Activated naive CD4-positive, alpha-beta T cell treated with anti-CD3 and anti-CD28 coated beads, Interleukin-2, amount 10 ng/mL, durations not matched to agents 7 days and 5 days (primary cell): ENCODE measurements at regions not wholly inside any gene's neighbourhood (a gene's known extent, or its start where the extent isn't known, plus 50 kb on each side); places are given as distances from the start of the nearest gene placed in this dataset.

ENCODE experiments used
- CTCF ChIA-PET: fragments of 350-600 bp; sonication (Branson Sonifier 250); formaldehyde crosslinking; loops from one replicate; lab custom pipeline; 2021; ENCODE audit warnings: antibody characterized with exemption; lab: Charles Lee
- DNase-seq: peaks from one replicate; pipeline ENCODE4 v3.0.0-alpha.2; 2020
- H3K27ac Mint-ChIP-seq: one replicate; pipeline ENCODE4 v1.8.0; 2021; ENCODE audit warnings: mild to moderate bottlenecking, moderate library complexity, mixed read lengths
- H3K27me3 Mint-ChIP-seq: one replicate; pipeline ENCODE4 v1.8.0; 2021; ENCODE audit warnings: mild to moderate bottlenecking, mixed read lengths
- H3K36me3 Mint-ChIP-seq: one replicate; pipeline ENCODE4 v1.8.0; 2021; ENCODE audit warnings: mixed read lengths
- H3K4me1 Mint-ChIP-seq: one replicate; pipeline ENCODE4 v1.8.0; 2021; ENCODE audit warnings: mixed read lengths
- H3K4me3 Mint-ChIP-seq: one replicate; pipeline ENCODE4 v1.8.0; 2021; ENCODE audit warnings: mild to moderate bottlenecking, moderate library complexity, mixed read lengths
- H3K9me3 Mint-ChIP-seq: one replicate; pipeline ENCODE4 v1.8.0; 2021; ENCODE audit warnings: mixed read lengths

GRCh38 chr6:5946701-5947100, 60.0 kb downstream of the NRN1 start:
- Mint-ChIP-seq H3K4me1 (no peaks in the 10 kb centered on the region), H3K36me3 (peaks cover 4% of the 10 kb centered on the region), H3K27ac (no peak overlapping the region), H3K4me3 (no peak overlapping the region), H3K9me3 (peaks cover 10% of the 10 kb centered on the region), H3K27me3 (peaks cover 15% of the 10 kb centered on the region)
- CTCF ChIA-PET = no interaction called here
- no peak for DNase-seq

GRCh38 chr6:5946181-5946580, 60.5 kb downstream of the NRN1 start:
- Mint-ChIP-seq H3K27ac (no peak overlapping the region), H3K27me3 (peaks cover 16% of the 10 kb centered on the region), H3K4me3 (no peak overlapping the region), H3K36me3 (peaks cover 4% of the 10 kb centered on the region), H3K9me3 (peaks cover 10% of the 10 kb centered on the region), H3K4me1 (no peaks in the 10 kb centered on the region)
- no peak for DNase-seq
- CTCF ChIA-PET = no interaction called here

GRCh38 chr6:5943591-5943990, 63.1 kb downstream of the NRN1 start:
- H3K27me3 Mint-ChIP-seq = peaks cover 21% of the 10 kb centered on the region
- H3K4me1 Mint-ChIP-seq = no peaks in the 10 kb centered on the region
- H3K4me3 Mint-ChIP-seq = no peak overlapping the region
- H3K36me3 Mint-ChIP-seq = peaks cover 4% of the 10 kb centered on the region
- CTCF ChIA-PET = interaction anchor here (0.9 kb wide), 1 partner anchor 426 kb away, joined by 3 read pairs; no protein-coding TSS in a partner anchor
- peaks cover 10% of the 10 kb centered on the region for H3K9me3 Mint-ChIP-seq
- DNase-seq = no peak
- no peak overlapping the region for H3K27ac Mint-ChIP-seq

GRCh38 chr6:5942591-5942990, 64.1 kb downstream of the NRN1 start:
- peaks cover 10% of the 10 kb centered on the region for H3K9me3 Mint-ChIP-seq
- H3K4me3 Mint-ChIP-seq = no peak overlapping the region
- H3K27ac Mint-ChIP-seq = no peak overlapping the region
- no peaks in the 10 kb centered on the region for H3K4me1 Mint-ChIP-seq
- no peak for DNase-seq
- H3K36me3 Mint-ChIP-seq = peaks cover 4% of the 10 kb centered on the region
- H3K27me3 Mint-ChIP-seq = peaks cover 16% of the 10 kb centered on the region
- CTCF ChIA-PET = no interaction called here

- peaks cover 4% of the 10 kb centered on the region for H3K36me3 Mint-ChIP-seq
- H3K4me3 Mint-ChIP-seq = no peak overlapping the region
- H3K27ac Mint-ChIP-seq = no peak overlapping the region
- H3K4me1 Mint-ChIP-seq = no peaks in the 10 kb centered on the region
- H3K27me3 Mint-ChIP-seq = peaks cover 22% of the 10 kb centered on the region
- CTCF ChIA-PET = interaction anchor here (1.3 kb wide), 1 partner anchor 8 kb away, joined by 3 read pairs; no protein-coding TSS in a partner anchor
- H3K9me3 Mint-ChIP-seq = peaks cover 10% of the 10 kb centered on the region
- DNase-seq = no peak
Observed at GRCh38 chr6:5941188-5941587, 65.5 kb downstream of the NRN1 start.

- H3K36me3 Mint-ChIP-seq = peaks cover 4% of the 10 kb centered on the region
- H3K27me3 Mint-ChIP-seq = peaks cover 34% of the 10 kb centered on the region
- DNase-seq = no peak
- CTCF ChIA-PET = no interaction called here
- no peak overlapping the region for H3K4me3 Mint-ChIP-seq
- peaks cover 8% of the 10 kb centered on the region for H3K9me3 Mint-ChIP-seq
- no peaks in the 10 kb centered on the region for H3K4me1 Mint-ChIP-seq
- no peak overlapping the region for H3K27ac Mint-ChIP-seq
Observed at GRCh38 chr6:5938934-5939333, 67.8 kb downstream of the NRN1 start.

GRCh38 chr6:5937936-5938706, 68.6 kb downstream of the NRN1 start:
- H3K27me3 Mint-ChIP-seq = peaks cover 39% of the 10 kb centered on the region
- H3K4me1 Mint-ChIP-seq = no peaks in the 10 kb centered on the region
- DNase-seq = no peak
- peaks cover 1% of the 10 kb centered on the region for H3K9me3 Mint-ChIP-seq
- CTCF ChIA-PET = interaction anchor here (0.6 kb wide), 1 partner anchor 47 kb away, joined by 3 read pairs; no protein-coding TSS in a partner anchor
- no peaks in the 10 kb centered on the region for H3K36me3 Mint-ChIP-seq
- H3K27ac Mint-ChIP-seq = no peak overlapping the region
- no peak overlapping the region for H3K4me3 Mint-ChIP-seq

- CTCF ChIA-PET = interaction anchor here (0.6 kb wide), 1 partner anchor 48 kb away, joined by 3 read pairs; no protein-coding TSS in a partner anchor
- H3K4me3 Mint-ChIP-seq = no peak overlapping the region
- no peaks in the 10 kb centered on the region for H3K9me3 Mint-ChIP-seq
- H3K27ac Mint-ChIP-seq = no peak overlapping the region
- DNase-seq = no peak
- no peaks in the 10 kb centered on the region for H3K4me1 Mint-ChIP-seq
- no peaks in the 10 kb centered on the region for H3K36me3 Mint-ChIP-seq
- peaks cover 44% of the 10 kb centered on the region for H3K27me3 Mint-ChIP-seq
Observed at GRCh38 chr6:5937169-5937909, 69.4 kb downstream of the NRN1 start.

GRCh38 chr6:5936631-5937030, 70.1 kb downstream of the NRN1 start:
- Mint-ChIP-seq H3K27ac (no peak overlapping the region), H3K4me1 (no peaks in the 10 kb centered on the region)
- CTCF ChIA-PET = no interaction called here

GRCh38 chr6:5936140-5936539, 70.6 kb downstream of the NRN1 start:
- no peaks in the 10 kb centered on the region for H3K9me3 Mint-ChIP-seq
- no peak for DNase-seq
- H3K27me3 Mint-ChIP-seq = peaks cover 45% of the 10 kb centered on the region
- H3K4me3 Mint-ChIP-seq = no peak overlapping the region
- no peaks in the 10 kb centered on the region for H3K4me1 Mint-ChIP-seq
- H3K36me3 Mint-ChIP-seq = no peaks in the 10 kb centered on the region
- CTCF ChIA-PET = no interaction called here
- no peak overlapping the region for H3K27ac Mint-ChIP-seq

More at GRCh38 chr6:5936631-5937030, 70.1 kb downstream of the NRN1 start:
- DNase-seq = no peak
- Mint-ChIP-seq H3K4me3 (no peak overlapping the region), H3K9me3 (no peaks in the 10 kb centered on the region), H3K36me3 (no peaks in the 10 kb centered on the region), H3K27me3 (peaks cover 47% of the 10 kb centered on the region)

- Mint-ChIP-seq H3K27me3 (peaks cover 39% of the 10 kb centered on the region), H3K36me3 (no peaks in the 10 kb centered on the region)
- CTCF ChIA-PET = no interaction called here
Observed at GRCh38 chr6:5930968-5931367, 75.8 kb downstream of the NRN1 start.

GRCh38 chr6:5930143-5930770, 76.5 kb downstream of the NRN1 start:
- Mint-ChIP-seq H3K27me3 (peaks cover 34% of the 10 kb centered on the region), H3K27ac (no peak overlapping the region), H3K4me3 (no peak overlapping the region), H3K9me3 (no peaks in the 10 kb centered on the region), H3K36me3 (no peaks in the 10 kb centered on the region), H3K4me1 (peaks cover 5% of the 10 kb centered on the region)
- DNase-seq = no peak
- CTCF ChIA-PET = no interaction called here

More at GRCh38 chr6:5930968-5931367, 75.8 kb downstream of the NRN1 start:
- peaks cover 5% of the 10 kb centered on the region for H3K4me1 Mint-ChIP-seq
- DNase-seq = no peak
- no peaks in the 10 kb centered on the region for H3K9me3 Mint-ChIP-seq
- H3K27ac Mint-ChIP-seq = no peak overlapping the region
- H3K4me3 Mint-ChIP-seq = no peak overlapping the region

- CTCF ChIA-PET = no interaction called here
- Mint-ChIP-seq H3K4me1 (no peaks in the 10 kb centered on the region), H3K27me3 (peaks cover 14% of the 10 kb centered on the region), H3K36me3 (no peaks in the 10 kb centered on the region), H3K27ac (no peak overlapping the region), H3K4me3 (no peak overlapping the region), H3K9me3 (peaks cover 2% of the 10 kb centered on the region)
- DNase-seq = no peak
Observed at GRCh38 chr6:5923840-5924239, 82.9 kb downstream of the NRN1 start.

- no peaks in the 10 kb centered on the region for H3K4me1 Mint-ChIP-seq
- H3K27me3 Mint-ChIP-seq = peaks cover 10% of the 10 kb centered on the region
- CTCF ChIA-PET = no interaction called here
Observed at GRCh38 chr6:5922230-5922629, 84.5 kb downstream of the NRN1 start.

More at GRCh38 chr6:5922230-5922629, 84.5 kb downstream of the NRN1 start:
- no peak for DNase-seq
- Mint-ChIP-seq H3K27ac (no peak overlapping the region), H3K4me3 (no peak overlapping the region), H3K9me3 (peaks cover 2% of the 10 kb centered on the region), H3K36me3 (no peaks in the 10 kb centered on the region)
